GM19452 (cell line): ENCODE measurements at regions not wholly inside any gene's neighbourhood (a gene's known extent, or its start where the extent isn't known, plus 50 kb on each side); places are given as distances from the start of the nearest gene placed in this dataset.

Experiments
- ATAC-seq: cut with Tn5 transposase; IDR thresholded peaks from one replicate; pipeline ENCODE4 v1.9.1; 2021; ENCODE audit not compliant: unreplicated experiment

DNA sequence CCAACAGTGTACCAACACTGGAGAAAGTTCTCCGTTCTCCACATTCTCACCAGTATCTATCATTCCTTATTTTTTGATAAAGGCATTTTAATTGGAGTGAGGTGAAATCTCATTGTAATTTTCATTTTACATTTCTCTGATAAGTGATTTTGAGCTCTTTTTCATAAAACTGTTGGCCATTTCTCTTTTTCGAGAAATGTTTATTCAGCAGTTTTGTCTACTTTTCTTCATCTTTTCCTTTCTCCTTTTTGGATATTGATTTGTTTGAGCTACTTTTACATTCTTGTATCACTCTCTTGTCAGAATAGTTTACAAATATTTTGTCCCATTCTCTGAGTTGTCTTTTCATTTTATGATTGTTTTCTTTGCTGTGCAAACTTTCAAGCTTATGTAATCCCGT is 555.2 kb downstream of the COL12A1 start:
- no peak for ATAC-seq

- ATAC-seq = no peak
These were observed 559.4 kb downstream of the COL12A1 start for GRCh38 chr6:74646461-74646860.

DNA sequence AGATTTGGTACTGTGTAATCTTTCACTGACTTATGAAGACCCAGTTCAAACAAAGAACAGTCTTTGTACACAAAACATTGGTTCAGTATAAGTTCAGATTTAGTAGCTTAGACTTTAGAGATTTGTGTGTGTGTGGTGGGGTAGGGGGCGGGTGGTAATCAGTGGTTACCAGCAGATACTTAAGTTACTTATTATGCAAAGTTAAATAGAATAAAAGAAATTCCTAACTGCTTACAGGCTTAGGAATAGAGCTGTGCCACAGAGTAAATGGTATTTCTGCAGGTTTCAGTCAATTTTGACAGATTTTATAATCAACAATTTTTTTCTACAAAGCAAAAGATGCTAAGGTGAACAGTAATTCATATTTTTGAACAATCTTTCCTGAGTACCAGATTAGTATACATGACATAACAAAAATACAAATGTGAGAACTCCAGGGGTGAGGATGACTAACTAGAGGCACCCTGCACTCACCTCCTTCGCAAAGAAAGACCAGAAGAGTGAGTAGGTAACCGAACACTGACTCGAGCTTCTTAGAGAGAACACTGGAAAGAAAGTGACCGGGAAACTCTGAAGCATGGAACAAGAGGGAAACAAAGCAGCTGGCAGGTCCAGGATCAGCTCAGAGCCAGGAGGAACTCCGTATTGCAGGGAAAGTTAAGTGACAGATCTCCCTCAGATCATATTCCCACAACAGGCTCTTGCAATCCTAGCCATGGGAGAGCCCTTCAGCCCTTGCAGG is 560.6 kb downstream of the COL12A1 start:
- ATAC-seq = no peak

DNA sequence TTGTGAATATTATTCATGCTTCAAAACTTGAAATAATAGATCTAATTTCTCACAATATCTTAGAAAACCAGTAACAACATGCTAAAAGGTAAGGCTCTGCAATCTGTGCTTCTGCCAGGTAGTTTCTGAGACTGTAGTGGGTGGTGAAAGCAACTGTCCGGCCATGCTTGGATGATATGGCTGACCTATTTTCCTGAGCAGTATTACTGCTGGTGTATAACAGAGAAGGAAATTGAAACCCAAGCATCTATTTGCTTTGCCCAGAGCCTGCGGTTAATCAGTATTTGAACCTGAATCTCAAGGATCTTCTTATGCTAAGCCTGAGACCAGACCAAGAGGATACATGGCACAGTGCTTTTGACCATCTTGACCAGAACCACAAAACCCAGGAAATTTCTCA is 563.8 kb downstream of the COL12A1 start:
- ATAC-seq = no peak

GRCh38 chr6:74638412-74638811 is 567.4 kb downstream of the COL12A1 start:
- no peak for ATAC-seq

DNA sequence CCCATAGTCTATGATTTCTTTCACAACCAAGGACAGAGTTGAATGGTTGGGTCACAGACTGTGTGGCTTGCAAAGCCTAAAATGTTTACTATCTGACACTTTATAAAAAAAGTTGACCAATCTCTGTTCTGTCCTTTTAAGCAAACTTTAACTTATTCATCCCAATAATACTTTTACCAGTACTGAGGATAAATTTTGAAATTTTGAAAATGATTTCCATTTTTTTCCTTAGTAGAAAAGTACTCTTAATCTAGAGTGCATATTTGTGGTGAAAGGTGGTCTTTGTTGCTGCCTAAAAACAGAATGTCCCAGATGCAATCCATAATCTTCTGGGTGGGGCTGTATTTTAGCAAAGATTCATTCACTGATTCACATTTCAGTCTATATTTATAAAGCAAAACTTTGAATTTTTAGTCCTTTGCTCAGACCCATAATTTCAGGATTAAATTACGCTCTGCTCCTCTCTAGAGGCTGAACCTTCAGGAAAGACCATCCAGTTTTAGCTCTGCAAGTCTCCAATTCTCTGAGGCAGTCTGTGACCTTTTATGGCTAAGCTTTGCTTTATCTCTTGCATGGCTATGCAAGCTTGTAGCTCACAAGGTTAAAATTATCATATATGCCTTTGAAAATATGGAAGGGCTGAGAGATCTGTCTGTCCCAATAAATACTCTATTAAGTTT is 573.5 kb downstream of the COL12A1 start:
- no peak for ATAC-seq

DNA sequence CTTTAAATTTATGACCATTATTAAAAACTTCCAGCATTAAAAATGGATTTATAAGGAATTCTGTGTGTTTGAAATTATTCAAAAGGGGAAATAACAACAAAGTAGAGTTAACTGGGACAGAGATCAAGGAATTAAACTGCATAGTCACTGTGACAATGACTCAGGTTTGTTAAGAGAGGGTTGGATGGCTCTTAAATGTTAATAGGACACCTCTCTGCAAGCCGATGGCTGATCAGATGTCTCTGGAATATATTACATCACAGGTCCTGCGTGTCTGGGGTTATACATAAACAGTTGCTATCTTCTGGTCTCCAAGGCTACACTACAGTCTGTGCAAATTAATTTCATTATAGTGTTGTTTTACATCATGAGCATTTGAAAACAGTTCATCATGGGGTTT is 574.3 kb downstream of the COL12A1 start:
- no peak for ATAC-seq

- ATAC-seq = no peak
These were observed 579.6 kb downstream of the COL12A1 start for GRCh38 chr6:74626288-74626687.

DNA sequence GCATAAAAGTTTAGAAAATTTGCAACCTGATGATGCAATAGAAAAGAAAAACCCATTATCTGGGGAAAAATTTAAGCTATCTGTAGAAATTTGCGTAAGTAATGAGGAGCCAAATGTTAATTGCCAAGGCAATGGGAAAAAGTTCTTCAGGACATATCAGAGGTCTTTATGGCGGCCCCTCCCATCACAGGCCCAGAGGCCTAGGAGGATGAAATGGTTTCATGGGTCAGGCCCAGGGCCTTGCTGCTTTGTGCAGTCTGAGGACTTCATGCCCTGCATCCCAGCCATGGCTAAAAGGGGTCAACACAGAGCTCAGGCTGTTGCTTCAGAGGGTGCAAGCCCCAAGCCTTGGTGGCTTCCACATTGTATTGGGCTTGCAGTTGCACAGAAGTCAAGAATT is 582.8 kb downstream of the COL12A1 start:
- no peak for ATAC-seq

- ATAC-seq = no peak
These were observed 594.6 kb downstream of the COL12A1 start for GRCh38 chr6:74611220-74611619.

DNA sequence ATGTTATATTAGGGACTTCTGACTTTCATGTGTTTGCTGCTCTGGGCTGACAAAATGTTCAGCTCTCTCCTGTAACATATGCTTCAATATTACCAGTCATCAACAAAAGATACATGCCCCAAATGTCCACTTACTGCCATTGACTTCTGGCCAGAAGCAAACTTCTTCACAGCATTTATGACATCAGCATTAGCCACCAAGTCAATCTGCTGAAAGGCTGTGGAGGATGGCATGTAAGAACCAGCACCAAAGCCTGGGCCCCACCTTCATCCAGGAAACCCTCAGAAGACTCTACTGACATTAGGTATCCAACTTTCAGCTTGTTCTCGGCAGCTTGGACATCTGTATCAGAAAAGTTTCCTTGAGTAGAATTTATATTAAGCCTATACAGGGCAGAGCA is 595.5 kb downstream of the COL12A1 start:
- no peak for ATAC-seq

- no peak for ATAC-seq
These were observed 596.0 kb downstream of the COL12A1 start for GRCh38 chr6:74609871-74610270.

DNA sequence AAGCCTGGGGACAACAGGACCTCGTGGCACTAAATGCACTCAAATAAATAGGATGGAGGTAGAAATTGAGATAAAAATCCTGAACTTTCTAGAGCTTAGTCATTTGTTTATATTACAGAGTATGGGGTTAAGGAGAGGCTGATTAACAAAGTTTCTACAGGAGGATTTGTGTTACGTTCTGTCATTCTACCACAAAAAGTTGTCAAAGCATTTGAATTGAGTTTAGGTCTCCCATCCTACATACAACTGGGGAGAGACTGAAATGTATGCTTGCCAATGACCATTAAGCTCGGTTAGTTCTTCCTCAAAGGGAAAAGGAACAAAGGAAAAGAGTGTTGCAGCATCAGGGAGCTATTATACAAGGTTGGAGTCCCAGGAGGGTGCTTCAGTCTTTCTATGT is 597.9 kb downstream of the COL12A1 start:
- no peak for ATAC-seq

- ATAC-seq = no peak
These were observed 598.4 kb downstream of the COL12A1 start for GRCh38 chr6:74607468-74607867.

- no peak for ATAC-seq
These were observed 599.2 kb downstream of the COL12A1 start for GRCh38 chr6:74606582-74607071.

DNA sequence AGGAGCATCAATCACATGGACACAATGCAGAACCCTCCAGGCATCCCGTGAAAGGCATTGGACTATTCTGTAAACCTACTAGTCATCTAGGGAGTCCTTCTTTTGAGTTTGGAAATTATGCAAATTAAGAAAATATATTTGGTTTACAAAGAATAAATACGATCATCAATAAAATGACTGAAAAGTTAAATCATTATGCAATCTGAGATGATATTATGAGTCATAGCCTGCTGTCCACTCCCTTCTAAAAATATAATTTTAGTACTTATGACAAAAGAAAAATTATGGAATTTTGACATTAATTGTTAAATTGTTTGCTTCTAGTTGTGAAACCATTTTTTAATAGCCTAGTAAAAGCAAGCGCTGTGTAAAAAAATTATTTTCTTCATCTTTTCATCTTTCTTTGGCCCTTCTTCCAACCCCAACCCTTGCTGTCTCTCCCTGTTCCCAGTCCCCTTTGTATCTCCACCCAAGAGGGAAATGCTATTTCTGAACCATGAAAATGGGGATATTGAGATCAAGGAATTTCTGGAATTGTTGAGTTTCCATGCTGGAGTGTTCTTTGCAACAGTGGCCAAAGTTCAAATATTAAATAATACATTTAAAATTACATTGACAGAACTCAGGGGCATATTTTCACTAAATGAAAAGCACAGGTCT is 599.8 kb downstream of the COL12A1 start:
- no peak for ATAC-seq

GRCh38 chr6:74604279-74604678 is 601.6 kb downstream of the COL12A1 start:
- no peak for ATAC-seq

GRCh38 chr6:74603322-74604076 is 602.4 kb downstream of the COL12A1 start:
- no peak for ATAC-seq

DNA sequence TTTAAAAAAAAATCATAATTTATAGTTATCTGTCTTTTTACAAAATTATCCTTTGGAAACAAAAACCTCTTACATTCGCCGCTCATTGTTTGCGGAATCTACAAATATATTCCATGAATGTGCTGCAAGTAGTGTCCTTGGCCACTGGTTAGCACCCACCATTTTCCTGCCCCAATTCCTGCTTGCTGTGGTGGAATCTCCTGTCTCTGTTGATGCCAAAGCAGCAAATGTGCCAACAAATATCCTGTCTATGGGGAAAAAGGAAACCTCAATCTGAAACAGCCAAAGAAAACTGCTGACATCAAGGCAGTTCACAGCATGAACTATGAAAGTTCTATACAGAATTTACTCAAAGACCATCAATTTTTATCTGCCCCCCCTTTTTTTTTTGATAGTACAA is 603.6 kb downstream of the COL12A1 start:
- no peak for ATAC-seq

DNA sequence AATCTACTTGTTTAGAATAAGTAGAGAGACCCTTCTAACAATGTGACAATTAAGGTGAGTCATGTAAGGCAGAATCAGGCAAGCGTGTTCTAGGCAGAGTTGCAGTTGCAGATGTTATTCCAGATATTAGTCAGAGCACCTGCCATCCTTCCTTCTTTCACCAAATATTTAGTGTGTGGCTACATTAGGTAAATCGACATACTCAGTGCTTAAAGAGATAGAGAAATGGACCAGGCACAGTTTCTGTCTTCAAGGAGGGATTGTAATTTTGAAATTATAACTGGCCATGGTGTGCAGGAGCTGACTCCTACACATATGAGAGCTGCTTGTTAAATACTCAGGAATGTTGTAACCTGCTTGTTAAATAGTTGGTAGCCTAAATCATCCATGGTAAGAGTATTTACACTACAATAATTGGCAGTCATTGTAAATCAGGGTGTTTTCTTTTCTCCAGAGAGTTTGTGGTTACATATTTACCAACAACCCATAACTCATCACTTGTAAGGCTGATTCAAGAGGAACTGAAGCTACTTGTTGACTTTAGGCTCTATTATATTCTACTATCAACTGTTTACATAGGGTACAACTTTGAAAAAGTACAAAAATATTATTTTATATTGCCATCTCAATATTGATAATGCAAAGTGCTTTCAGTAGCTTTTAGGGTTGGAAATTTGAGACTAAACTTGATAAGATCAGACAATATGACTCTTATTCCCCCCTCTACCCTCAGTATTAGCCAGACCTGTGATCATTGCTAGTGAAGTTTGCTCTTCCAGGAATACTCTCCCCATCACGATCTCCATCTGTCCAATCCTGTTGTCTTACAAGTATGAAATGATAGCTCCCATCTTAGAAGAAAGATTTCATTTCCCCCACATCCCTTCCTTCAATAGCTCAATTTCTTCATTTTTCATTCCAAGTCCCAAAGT is 607.1 kb downstream of the COL12A1 start:
- peak; percentile 94 for ATAC-seq
